Panc1 (cell line): ENCODE measurements at regions not wholly inside any gene's neighbourhood (a gene's known extent, or its start where the extent isn't known, plus 50 kb on each side); places are given as distances from the start of the nearest gene placed in this dataset.

ENCODE experiments used
- ATAC-seq: fragments of 200-7000 bp; cut with Tn5 transposase; 2 replicates; pipeline ENCODE4 v1.9.1; 2020; ENCODE audit warnings: mild to moderate bottlenecking, moderate library complexity
- BruUV-seq: library from RNA; stranded (reverse); fragments of 400-500 nt; replicated peaks from 2 replicates; lab custom pipeline; 2021; lab: Mats Ljungman, UMichigan
- CTCF ChIA-PET: fragments of 300-600 bp; sonication (Branson Sonifier 250); formaldehyde crosslinking; loops from one replicate; lab custom pipeline; 2022; ENCODE audit warnings: antibody characterized with exemption; lab: Charles Lee
- POLR2A ChIA-PET: fragments of 300-600 bp; sonication (Branson Sonifier 250); formaldehyde crosslinking; loops from one replicate; lab custom pipeline; 2022; ENCODE audit warnings: antibody characterized with exemption; lab: Charles Lee
- DNase-seq: peaks from one replicate; pipeline ENCODE4 v3.0.0-alpha.2; 2010; ENCODE audit warnings: low read depth, low spot score
- H3K27ac ChIP-seq: 2 replicates; pipeline ENCODE4 v1.5.1; 2011; ENCODE audit warnings: mild to moderate bottlenecking, low read length, inconsistent platforms
- H3K27me3 ChIP-seq: fragments of 200-500 bp; sonication (Bioruptor generic); 2 replicates; pipeline ENCODE4 v1.6.0; 2014; ENCODE audit warnings: low read length, inconsistent platforms; ENCODE audit not compliant: control insufficient read depth, insufficient read depth
- H3K36me3 ChIP-seq: fragments of 200-500 bp; sonication (Bioruptor generic); 2 replicates; pipeline ENCODE4 v1.5.1; 2014; ENCODE audit warnings: inconsistent platforms, mild to moderate bottlenecking, low read length, moderate library complexity; ENCODE audit not compliant: control insufficient read depth, insufficient read depth
- H3K4me1 ChIP-seq: 2 replicates; pipeline ENCODE4 v1.5.1; 2011; ENCODE audit warnings: inconsistent platforms, mild to moderate bottlenecking, low read length, moderate library complexity; ENCODE audit not compliant: control insufficient read depth, insufficient read depth
- H3K4me3 ChIP-seq, 2 experiments: 2 replicates each; pipeline ENCODE4 v1.5.1; 2011 to 2012; ENCODE audit warnings: low read depth in 2 of 2, low read length in 2 of 2, mild to moderate bottlenecking in 2 of 2, inconsistent platforms in 1 of 2, moderate library complexity in 1 of 2
- H3K9me3 ChIP-seq: fragments of 200-500 bp; sonication (Bioruptor generic); 2 replicates; pipeline ENCODE4 v1.5.1; 2014; ENCODE audit warnings: low read depth, mild to moderate bottlenecking, inconsistent platforms, low read length, moderate library complexity; ENCODE audit not compliant: control insufficient read depth, insufficient read depth
- POLR2AphosphoS5 ChIP-seq: IDR thresholded peaks from 2 replicates; pipeline ENCODE4 v1.6.1; 2012; ENCODE audit warnings: mild to moderate bottlenecking, low read depth, low read length, moderate library complexity
- REST ChIP-seq, 2 experiments: IDR thresholded peaks; 2 replicates each; pipeline ENCODE4 v1.6.1; 2011 to 2012; ENCODE audit warnings: low read depth in 2 of 2, control low read depth in 1 of 2, low read length in 1 of 2, mild to moderate bottlenecking in 1 of 2, moderate library complexity in 1 of 2; ENCODE audit not compliant: insufficient read depth in 1 of 2
- SIN3A ChIP-seq: IDR thresholded peaks from 2 replicates; pipeline ENCODE4 v1.6.1; 2012; ENCODE audit warnings: low read depth, mild to moderate bottlenecking, low read length, moderate library complexity, borderline replicate concordance; ENCODE audit not compliant: insufficient read depth
- TCF7L2 ChIP-seq: IDR thresholded peaks from 2 replicates; pipeline ENCODE4 v1.6.1; 2011; ENCODE audit warnings: mild to moderate bottlenecking, low read depth, low read length, inconsistent platforms
- in situ Hi-C: cut with HindIII; loops from 2 replicates; pipeline ENCODE4 v1.10.0; 2016; ENCODE audit warnings: low sequenced_read_pairs, low pct_unique_long_range_greater_than_20kb
- intact Hi-C: fragments of 100-400 bp; cut with micrococcal nuclease; formaldehyde crosslinking; loops from one replicate; pipeline ENCODE4 v1.10.0; 2022; ENCODE audit not compliant: unreplicated experiment
- TF ChIP-seq, protein P1 (sequence below): fragments of 450-650 bp; IDR thresholded peaks from 2 replicates; pipeline ENCODE4 v1.5.1; 2017; ENCODE audit warnings: mild to moderate bottlenecking

DNA sequence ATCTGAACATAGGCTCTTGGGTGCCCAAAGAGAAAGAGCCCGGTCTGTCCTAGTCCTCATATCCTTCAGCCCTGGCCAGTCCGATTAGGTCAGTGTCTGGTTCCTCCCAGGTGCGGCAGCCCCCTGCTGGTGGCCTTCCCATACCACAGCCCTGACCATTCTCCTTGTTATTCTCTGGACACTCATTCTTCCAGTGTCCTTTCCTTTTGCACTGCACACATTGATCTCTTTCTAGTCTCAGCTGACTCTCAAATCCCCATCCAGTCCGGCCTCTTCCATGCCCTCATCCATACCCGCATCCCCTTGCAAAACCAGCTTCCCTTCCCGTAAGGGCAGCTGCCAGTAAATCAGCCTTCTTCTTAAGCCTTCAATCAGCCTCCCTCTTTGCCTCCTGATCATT is 1316.3 kb downstream of the TMEM121 start:
- POLR2A ChIA-PET = no interaction called here
- in situ Hi-C loops (no loop called here), intact Hi-C loops (no loop called here)
- no peaks in the 10 kb centered on the region for H3K36me3 ChIP-seq
- peak; percentile 78 for ATAC-seq
- peaks cover 2% of the 10 kb centered on the region; the same call in 1 of the 2 replicates for H3K27me3 ChIP-seq
- no peak overlapping the region for H3K4me3 ChIP-seq
- DNase-seq = no peak
- CTCF ChIA-PET = no interaction called here
- H3K4me1 ChIP-seq = peaks cover 8% of the 10 kb centered on the region; the same call in 1 of the 2 replicates
- no peak overlapping the region for H3K27ac ChIP-seq
- BruUV-seq = no TSS peak
- TF ChIP-seq SIN3A (no peak), REST (IDR thresholded peaks at IDR 0.05; ENCODE audit: insufficient read depth in 1 of 2, low read depth in 2 of 2, low read length in 1 of 2) (no peak), POLR2AphosphoS5 (no peak), TCF7L2 (no peak)
- TF ChIP-seq, protein P1, sequence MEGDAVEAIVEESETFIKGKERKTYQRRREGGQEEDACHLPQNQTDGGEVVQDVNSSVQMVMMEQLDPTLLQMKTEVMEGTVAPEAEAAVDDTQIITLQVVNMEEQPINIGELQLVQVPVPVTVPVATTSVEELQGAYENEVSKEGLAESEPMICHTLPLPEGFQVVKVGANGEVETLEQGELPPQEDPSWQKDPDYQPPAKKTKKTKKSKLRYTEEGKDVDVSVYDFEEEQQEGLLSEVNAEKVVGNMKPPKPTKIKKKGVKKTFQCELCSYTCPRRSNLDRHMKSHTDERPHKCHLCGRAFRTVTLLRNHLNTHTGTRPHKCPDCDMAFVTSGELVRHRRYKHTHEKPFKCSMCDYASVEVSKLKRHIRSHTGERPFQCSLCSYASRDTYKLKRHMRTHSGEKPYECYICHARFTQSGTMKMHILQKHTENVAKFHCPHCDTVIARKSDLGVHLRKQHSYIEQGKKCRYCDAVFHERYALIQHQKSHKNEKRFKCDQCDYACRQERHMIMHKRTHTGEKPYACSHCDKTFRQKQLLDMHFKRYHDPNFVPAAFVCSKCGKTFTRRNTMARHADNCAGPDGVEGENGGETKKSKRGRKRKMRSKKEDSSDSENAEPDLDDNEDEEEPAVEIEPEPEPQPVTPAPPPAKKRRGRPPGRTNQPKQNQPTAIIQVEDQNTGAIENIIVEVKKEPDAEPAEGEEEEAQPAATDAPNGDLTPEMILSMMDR = peak; percentile 77
- no peaks in the 10 kb centered on the region for H3K9me3 ChIP-seq

DNA sequence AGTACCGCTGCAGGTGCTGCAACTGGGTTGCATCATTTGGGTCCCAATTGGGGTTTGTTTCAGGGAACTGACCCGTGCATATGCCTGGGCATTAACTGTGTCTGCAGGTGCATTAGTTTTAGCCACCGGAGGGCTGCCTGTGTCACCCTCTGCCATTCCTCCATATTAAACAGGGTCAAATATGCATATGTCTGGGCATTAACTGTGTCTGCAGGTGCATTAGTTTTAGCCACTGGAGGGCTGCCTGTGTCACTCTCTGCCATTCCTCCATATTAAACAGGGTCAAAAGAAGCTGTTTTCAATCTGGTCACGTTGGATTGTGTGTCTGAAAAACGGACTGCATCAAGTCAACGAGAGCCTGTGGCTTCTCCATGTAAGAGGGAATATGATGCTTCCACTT is 1317.0 kb downstream of the TMEM121 start:
- Histone ChIP-seq H3K9me3 (no peaks in the 10 kb centered on the region), H3K36me3 (no peaks in the 10 kb centered on the region), H3K27ac (no peak overlapping the region), H3K4me1 (peaks cover 8% of the 10 kb centered on the region; the same call in 1 of the 2 replicates), H3K27me3 (peaks cover 2% of the 10 kb centered on the region; the same call in 1 of the 2 replicates), H3K4me3 (peak overlapping the region; percentile 43 to 58; a peak in 3 of 4 replicates)
- intact Hi-C loops (no loop called here), in situ Hi-C loops (no loop called here)
- TF ChIP-seq TCF7L2 = no peak
- TF ChIP-seq REST (IDR thresholded peaks at IDR 0.05; ENCODE audit: insufficient read depth in 1 of 2, low read depth in 2 of 2, low read length in 1 of 2) = no peak
- TF ChIP-seq, protein P1 = no peak
- TF ChIP-seq SIN3A = no peak
- no peak for TF ChIP-seq POLR2AphosphoS5
- POLR2A ChIA-PET = no interaction called here
- CTCF ChIA-PET = no interaction called here
- DNase-seq = no peak
- no peak for ATAC-seq
- BruUV-seq = no TSS peak
